D721Med (cell line): ENCODE measurements at regions not wholly inside any gene's neighbourhood (a gene's known extent, or its start where the extent isn't known, plus 50 kb on each side); places are given as distances from the start of the nearest gene placed in this dataset.

ENCODE experiments used
- DNase-seq: peaks from one replicate; pipeline ENCODE4 v3.0.0; 2011; ENCODE audit warnings: low spot score; ENCODE audit not compliant: insufficient read length
- FAIRE-seq: peaks from 2 replicates; lab custom pipeline; 2011; peaks lifted over from hg19 to GRCh38; lab: Jason Lieb, UNC
- CTCF ChIP-seq: IDR thresholded peaks from 2 replicates; pipeline ENCODE4 v1.5.1; 2012; ENCODE audit warnings: mild to moderate bottlenecking, control low read depth; ENCODE audit not compliant: insufficient read depth; ENCODE audit errors: missing control alignments

GRCh38 chr3:188042466-188042865 is 111.5 kb upstream of the LPP start:
- TF ChIP-seq CTCF, result no peak
- no peak for FAIRE-seq
- no peak for DNase-seq

GRCh38 chr3:188043891-188044290 is 110.1 kb upstream of the LPP start:
- TF ChIP-seq CTCF, result no peak
- FAIRE-seq (no peak), DNase-seq (no peak)

GRCh38 chr3:188046561-188047211 is 107.3 kb upstream of the LPP start:
- DNase-seq (no peak), FAIRE-seq (no peak)

GRCh38 chr3:188047536-188047935 is 106.4 kb upstream of the LPP start:
- TF ChIP-seq CTCF, result no peak
- DNase-seq, result no peak
- FAIRE-seq, result no peak

More at GRCh38 chr3:188046561-188047211, 107.3 kb upstream of the LPP start:
- TF ChIP-seq CTCF, result no peak

- no peak for TF ChIP-seq CTCF
- FAIRE-seq (no peak), DNase-seq (no peak)
Observed at GRCh38 chr3:188049606-188050530, 104.1 kb upstream of the LPP start.

GRCh38 chr3:188051801-188052168 is 102.2 kb upstream of the LPP start:
- TF ChIP-seq CTCF, result no peak
- FAIRE-seq (no peak), DNase-seq (no peak)
